ENCODE measurements at regions not wholly inside any gene's neighbourhood (a gene's known extent, or its start where the extent isn't known, plus 50 kb on each side); places are given as distances from the start of the nearest gene placed in this dataset.

DNA sequence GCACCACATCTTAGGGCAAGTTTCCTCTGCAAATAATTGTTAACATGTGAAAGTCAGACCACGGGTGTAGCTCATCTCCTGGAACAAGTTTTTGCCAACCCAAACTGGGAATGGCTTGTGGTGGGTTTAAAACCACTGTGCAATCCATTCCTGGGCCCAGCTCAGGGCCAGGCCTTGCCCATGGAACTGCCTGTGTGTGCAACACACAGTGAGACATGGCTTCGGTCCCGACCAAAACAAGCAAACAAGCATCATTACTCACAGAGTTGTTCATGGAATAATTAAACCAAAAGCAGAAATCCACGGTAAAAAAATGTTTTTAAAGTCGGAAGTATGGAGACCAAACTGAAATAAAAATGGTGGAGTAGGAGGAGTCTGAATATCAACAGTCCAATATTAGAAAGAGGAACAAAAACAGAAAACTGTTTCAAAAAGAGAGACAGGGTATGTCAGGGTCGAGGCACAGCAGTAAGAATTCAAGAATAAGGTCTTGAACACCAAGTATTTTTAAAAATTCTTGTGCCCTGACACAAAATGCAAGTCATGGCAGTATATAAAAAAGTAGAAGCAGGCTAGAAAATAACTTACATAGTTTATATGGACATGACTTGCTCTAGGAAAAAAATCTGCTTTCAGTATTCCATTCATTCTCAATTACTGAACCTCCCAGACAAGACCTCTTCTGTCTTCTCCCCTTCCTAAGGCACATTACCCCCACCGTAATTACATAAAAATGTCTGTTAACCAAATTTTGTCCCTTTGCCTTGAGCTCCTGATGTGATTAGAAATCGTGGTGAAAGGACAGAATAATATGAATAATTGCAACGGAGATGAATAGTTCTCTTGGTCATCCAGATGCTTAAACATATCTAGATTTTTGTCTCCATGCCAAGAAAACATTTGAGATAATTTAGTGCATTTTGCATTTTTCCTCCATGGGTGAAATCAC lies 88.4 kb downstream of the FAS start:
- DNase-seq (ENCODE audit: low spot score) = no peak
- Histone ChIP-seq H4K20me1 (ENCODE audit: insufficient read depth, low read length) (no peaks in the 10 kb centered on the region), H3K27ac (ENCODE audit: low read depth, low read length, poor library complexity, severe bottlenecking) (no peak overlapping the region), H3K4me2 (ENCODE audit: low read length) (no peak overlapping the region), H3K4me1 (ENCODE audit: insufficient read depth, low read length, poor library complexity, severe bottlenecking) (no peaks in the 10 kb centered on the region), H2AFZ (ENCODE audit: low read length) (peak overlapping the region; percentile 60; the same call in 1 of the 2 replicates), H3K79me2 (ENCODE audit: insufficient read depth, low read depth, low read length) (no peaks in the 10 kb centered on the region), H3K9me2 (ENCODE audit: insufficient read depth, low read length) (no peaks in the 10 kb centered on the region), H3K36me3 (ENCODE audit: insufficient read depth, low read length) (no peaks in the 10 kb centered on the region), H3K9me3 (ENCODE audit: low read length) (no peaks in the 10 kb centered on the region), H3K4me3 (ENCODE audit: low read depth, low read length, poor library complexity, severe bottlenecking) (no peak overlapping the region)
- intact Hi-C loops (cut with micrococcal nuclease; ENCODE audit: unreplicated experiment) = loop anchor here (5.0 kb wide), 1 partner anchor 43 kb away; no protein-coding TSS in a partner anchor
- no TSS peak for BruUV-seq (replicated peaks)
- CTCF ChIA-PET (ENCODE audit: unreplicated experiment) = no interaction called here
- POLR2A ChIA-PET = interaction anchor here (0.6 to 0.8 kb wide), 3 partner anchors 8 to 322 kb away, joined by 3 read pairs; no protein-coding TSS in a partner anchor
- TF ChIP-seq, protein P1, sequence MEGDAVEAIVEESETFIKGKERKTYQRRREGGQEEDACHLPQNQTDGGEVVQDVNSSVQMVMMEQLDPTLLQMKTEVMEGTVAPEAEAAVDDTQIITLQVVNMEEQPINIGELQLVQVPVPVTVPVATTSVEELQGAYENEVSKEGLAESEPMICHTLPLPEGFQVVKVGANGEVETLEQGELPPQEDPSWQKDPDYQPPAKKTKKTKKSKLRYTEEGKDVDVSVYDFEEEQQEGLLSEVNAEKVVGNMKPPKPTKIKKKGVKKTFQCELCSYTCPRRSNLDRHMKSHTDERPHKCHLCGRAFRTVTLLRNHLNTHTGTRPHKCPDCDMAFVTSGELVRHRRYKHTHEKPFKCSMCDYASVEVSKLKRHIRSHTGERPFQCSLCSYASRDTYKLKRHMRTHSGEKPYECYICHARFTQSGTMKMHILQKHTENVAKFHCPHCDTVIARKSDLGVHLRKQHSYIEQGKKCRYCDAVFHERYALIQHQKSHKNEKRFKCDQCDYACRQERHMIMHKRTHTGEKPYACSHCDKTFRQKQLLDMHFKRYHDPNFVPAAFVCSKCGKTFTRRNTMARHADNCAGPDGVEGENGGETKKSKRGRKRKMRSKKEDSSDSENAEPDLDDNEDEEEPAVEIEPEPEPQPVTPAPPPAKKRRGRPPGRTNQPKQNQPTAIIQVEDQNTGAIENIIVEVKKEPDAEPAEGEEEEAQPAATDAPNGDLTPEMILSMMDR (conservative IDR thresholded peaks at IDR 0.05; ENCODE audit: low read length) = no peak
- TF ChIP-seq EZH2phosphoT487 (IDR thresholded peaks at IDR 0.05; ENCODE audit: borderline replicate concordance, low read depth, low read length) = no peak

DNA sequence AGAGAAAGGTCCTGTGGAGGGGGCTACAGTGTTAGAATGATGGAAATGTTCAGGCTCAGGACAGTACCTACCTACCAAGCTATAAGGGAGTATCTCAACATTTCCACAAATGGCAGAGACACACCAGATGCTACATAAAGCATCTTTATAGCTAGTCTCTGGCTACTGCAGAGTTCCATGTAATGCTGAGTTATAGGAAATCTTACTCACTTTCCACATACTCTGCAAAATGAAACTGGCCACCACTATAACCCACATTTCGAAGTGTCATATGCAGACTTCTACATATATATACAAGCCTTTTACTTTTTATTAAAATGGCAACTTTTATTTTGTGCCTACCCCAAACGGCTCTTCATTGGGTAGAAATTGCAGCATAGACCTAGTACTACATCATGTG lies 85.5 kb downstream of the FAS start:
- Histone ChIP-seq H2AFZ (ENCODE audit: low read length) (no peak overlapping the region), H3K9me3 (ENCODE audit: low read length) (no peaks in the 10 kb centered on the region), H3K36me3 (ENCODE audit: insufficient read depth, low read length) (no peaks in the 10 kb centered on the region), H3K4me2 (ENCODE audit: low read length) (no peak overlapping the region), H3K4me3 (ENCODE audit: low read depth, low read length, poor library complexity, severe bottlenecking) (no peak overlapping the region), H3K9me2 (ENCODE audit: insufficient read depth, low read length) (no peaks in the 10 kb centered on the region), H4K20me1 (ENCODE audit: insufficient read depth, low read length) (no peaks in the 10 kb centered on the region), H3K79me2 (ENCODE audit: insufficient read depth, low read depth, low read length) (no peaks in the 10 kb centered on the region), H3K27ac (ENCODE audit: low read depth, low read length, poor library complexity, severe bottlenecking) (no peak overlapping the region), H3K4me1 (ENCODE audit: insufficient read depth, low read length, poor library complexity, severe bottlenecking) (no peaks in the 10 kb centered on the region)
- intact Hi-C loops (cut with micrococcal nuclease; ENCODE audit: unreplicated experiment) = loop anchor here (5.0 kb wide), 1 partner anchor 46 kb away; no protein-coding TSS in a partner anchor
- BruUV-seq (replicated peaks) = no TSS peak
- ChIA-PET POLR2A (no interaction called here), CTCF (ENCODE audit: unreplicated experiment) (interaction anchor here (1.1 kb wide), 1 partner anchor 127 kb away, joined by 3 read pairs; no protein-coding TSS in a partner anchor)
- DNase-seq (ENCODE audit: low spot score) = no peak
- TF ChIP-seq EZH2phosphoT487 (IDR thresholded peaks at IDR 0.05; ENCODE audit: borderline replicate concordance, low read depth, low read length) = no peak
- TF ChIP-seq, protein P1 (conservative IDR thresholded peaks at IDR 0.05; ENCODE audit: low read length) = no peak

DNA sequence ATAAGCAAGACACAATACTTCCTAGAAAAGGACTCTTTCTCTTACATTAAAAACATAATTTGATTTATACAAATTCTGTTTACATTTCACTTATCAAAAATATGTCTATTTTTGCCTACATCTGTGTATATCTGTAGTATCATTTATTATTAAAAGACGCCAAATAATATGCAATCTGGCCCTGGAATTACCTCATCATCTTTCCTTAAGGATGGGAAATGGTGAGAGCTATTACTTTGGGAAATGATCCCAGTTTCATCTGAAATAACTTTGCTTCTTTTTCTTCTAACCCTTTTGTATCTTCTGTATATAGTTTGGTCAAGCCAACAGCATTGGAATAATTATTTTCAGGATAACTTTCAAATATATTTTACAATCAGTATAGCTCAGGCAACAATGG lies 85.0 kb downstream of the FAS start:
- ChIA-PET POLR2A (no interaction called here), CTCF (ENCODE audit: unreplicated experiment) (interaction anchor here (1.1 kb wide), 1 partner anchor 126 kb away, joined by 3 read pairs; no protein-coding TSS in a partner anchor)
- no peaks in the 10 kb centered on the region for H3K4me1 ChIP-seq (ENCODE audit: insufficient read depth, low read length, poor library complexity, severe bottlenecking)
- H3K9me3 ChIP-seq (ENCODE audit: low read length) = no peaks in the 10 kb centered on the region
- H3K4me3 ChIP-seq (ENCODE audit: low read depth, low read length, poor library complexity, severe bottlenecking) = no peak overlapping the region
- BruUV-seq (replicated peaks) = no TSS peak
- H2AFZ ChIP-seq (ENCODE audit: low read length) = no peak overlapping the region
- intact Hi-C loops (cut with micrococcal nuclease; ENCODE audit: unreplicated experiment) = loop anchor here (5.0 kb wide), 1 partner anchor 47 kb away; no protein-coding TSS in a partner anchor
- H3K27ac ChIP-seq (ENCODE audit: low read depth, low read length, poor library complexity, severe bottlenecking) = no peak overlapping the region
- no peaks in the 10 kb centered on the region for H3K9me2 ChIP-seq (ENCODE audit: insufficient read depth, low read length)
- no peaks in the 10 kb centered on the region for H3K79me2 ChIP-seq (ENCODE audit: insufficient read depth, low read depth, low read length)
- TF ChIP-seq EZH2phosphoT487 (IDR thresholded peaks at IDR 0.05; ENCODE audit: borderline replicate concordance, low read depth, low read length) = no peak
- TF ChIP-seq, protein P1 (conservative IDR thresholded peaks at IDR 0.05; ENCODE audit: low read length) = no peak
- H4K20me1 ChIP-seq (ENCODE audit: insufficient read depth, low read length) = no peaks in the 10 kb centered on the region
- no peaks in the 10 kb centered on the region for H3K36me3 ChIP-seq (ENCODE audit: insufficient read depth, low read length)
- H3K4me2 ChIP-seq (ENCODE audit: low read length) = no peak overlapping the region
- no peak for DNase-seq (ENCODE audit: low spot score)

Data from OCI-LY7 (cell line).